Activated B cell treated with CpG ODN at 0.5 μM for 24 hours (primary cell): ENCODE measurements at regions not wholly inside any gene's neighbourhood (a gene's known extent, or its start where the extent isn't known, plus 50 kb on each side); places are given as distances from the start of the nearest gene placed in this dataset.

Source experiments
- ATAC-seq: fragments of 200-7000 bp; cut with Tn5 transposase; one replicate; pipeline ENCODE4 v1.10.0; 2021; ENCODE audit warnings: low read depth, mild to moderate bottlenecking, moderate library complexity
- CTCF ChIA-PET: fragments of 350-600 bp; sonication (Branson Sonifier 250); formaldehyde crosslinking; loops from one replicate; lab custom pipeline; 2021; ENCODE audit warnings: antibody characterized with exemption; lab: Charles Lee
- POLR2A ChIA-PET: fragments of 350-600 bp; sonication (Branson Sonifier 250); formaldehyde crosslinking; loops from one replicate; lab custom pipeline; 2021; ENCODE audit warnings: antibody characterized with exemption; lab: Charles Lee
- DNase-seq: peaks from one replicate; pipeline ENCODE4 v3.0.0; 2022
- H3K27ac Mint-ChIP-seq: one replicate; pipeline ENCODE4 v1.8.0; 2020; ENCODE audit warnings: mixed read lengths
- H3K27me3 Mint-ChIP-seq: one replicate; pipeline ENCODE4 v1.8.0; 2021; ENCODE audit warnings: mixed read lengths
- H3K36me3 Mint-ChIP-seq: one replicate; pipeline ENCODE4 v1.8.0; 2021; ENCODE audit warnings: low read depth, mixed read lengths
- H3K4me1 Mint-ChIP-seq: one replicate; pipeline ENCODE4 v1.8.0; 2021; ENCODE audit warnings: mixed read lengths
- H3K4me3 Mint-ChIP-seq: one replicate; pipeline ENCODE4 v1.8.0; 2020; ENCODE audit warnings: mild to moderate bottlenecking, mixed read lengths
- H3K9me3 Mint-ChIP-seq: one replicate; pipeline ENCODE4 v1.8.0; 2020; ENCODE audit warnings: mixed read lengths
- intact Hi-C: fragments of 100-400 bp; cut with micrococcal nuclease; formaldehyde crosslinking; loops from one replicate; pipeline ENCODE4 v1.15.1; 2024
- TF ChIP-seq, protein P1 (sequence below): fragments of 200-600 bp; IDR thresholded peaks from one replicate; pipeline ENCODE4 v1.8.0; 2022; ENCODE audit warnings: antibody characterized with exemption, mild to moderate bottlenecking

DNA sequence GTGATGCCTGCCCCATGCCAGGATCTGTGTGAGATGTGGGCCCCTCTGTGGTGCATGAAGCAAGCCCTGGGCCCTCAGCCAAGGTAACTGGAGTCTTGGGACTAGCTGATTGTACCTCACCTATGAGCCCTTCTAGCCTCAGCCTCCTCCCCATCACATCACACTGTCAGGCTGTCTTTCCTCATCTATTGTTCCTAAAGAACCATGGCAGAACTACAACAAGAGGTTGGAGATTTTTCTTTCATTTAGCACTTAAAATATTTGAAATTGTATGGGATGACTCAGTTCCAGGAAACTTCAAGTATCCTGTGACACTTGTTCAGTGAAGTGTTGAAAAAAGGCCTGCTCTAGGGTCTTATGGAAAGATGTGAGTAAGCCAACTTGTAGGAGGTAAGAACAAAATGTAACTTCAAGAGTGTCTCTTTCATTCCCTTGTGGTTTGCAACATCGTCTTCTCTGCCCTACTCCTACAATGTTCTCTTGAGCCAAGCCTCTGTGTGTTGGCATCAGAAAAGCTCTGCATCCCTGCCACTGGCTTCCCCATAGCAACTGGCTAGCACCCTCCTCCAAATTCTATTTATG, 58.7 kb upstream of the TIPARP start:
- Mint-ChIP-seq H3K9me3 (no peaks in the 10 kb centered on the region), H3K36me3 (no peaks in the 10 kb centered on the region), H3K27me3 (no peaks in the 10 kb centered on the region), H3K27ac (no peak overlapping the region), H3K4me3 (no peak overlapping the region), H3K4me1 (no peaks in the 10 kb centered on the region)
- intact Hi-C loops, result no loop called here
- TF ChIP-seq, protein P1, sequence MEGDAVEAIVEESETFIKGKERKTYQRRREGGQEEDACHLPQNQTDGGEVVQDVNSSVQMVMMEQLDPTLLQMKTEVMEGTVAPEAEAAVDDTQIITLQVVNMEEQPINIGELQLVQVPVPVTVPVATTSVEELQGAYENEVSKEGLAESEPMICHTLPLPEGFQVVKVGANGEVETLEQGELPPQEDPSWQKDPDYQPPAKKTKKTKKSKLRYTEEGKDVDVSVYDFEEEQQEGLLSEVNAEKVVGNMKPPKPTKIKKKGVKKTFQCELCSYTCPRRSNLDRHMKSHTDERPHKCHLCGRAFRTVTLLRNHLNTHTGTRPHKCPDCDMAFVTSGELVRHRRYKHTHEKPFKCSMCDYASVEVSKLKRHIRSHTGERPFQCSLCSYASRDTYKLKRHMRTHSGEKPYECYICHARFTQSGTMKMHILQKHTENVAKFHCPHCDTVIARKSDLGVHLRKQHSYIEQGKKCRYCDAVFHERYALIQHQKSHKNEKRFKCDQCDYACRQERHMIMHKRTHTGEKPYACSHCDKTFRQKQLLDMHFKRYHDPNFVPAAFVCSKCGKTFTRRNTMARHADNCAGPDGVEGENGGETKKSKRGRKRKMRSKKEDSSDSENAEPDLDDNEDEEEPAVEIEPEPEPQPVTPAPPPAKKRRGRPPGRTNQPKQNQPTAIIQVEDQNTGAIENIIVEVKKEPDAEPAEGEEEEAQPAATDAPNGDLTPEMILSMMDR, result no peak
- CTCF ChIA-PET, result no interaction called here
- ATAC-seq (no peak), DNase-seq (no peak)
- POLR2A ChIA-PET, result no interaction called here

DNA sequence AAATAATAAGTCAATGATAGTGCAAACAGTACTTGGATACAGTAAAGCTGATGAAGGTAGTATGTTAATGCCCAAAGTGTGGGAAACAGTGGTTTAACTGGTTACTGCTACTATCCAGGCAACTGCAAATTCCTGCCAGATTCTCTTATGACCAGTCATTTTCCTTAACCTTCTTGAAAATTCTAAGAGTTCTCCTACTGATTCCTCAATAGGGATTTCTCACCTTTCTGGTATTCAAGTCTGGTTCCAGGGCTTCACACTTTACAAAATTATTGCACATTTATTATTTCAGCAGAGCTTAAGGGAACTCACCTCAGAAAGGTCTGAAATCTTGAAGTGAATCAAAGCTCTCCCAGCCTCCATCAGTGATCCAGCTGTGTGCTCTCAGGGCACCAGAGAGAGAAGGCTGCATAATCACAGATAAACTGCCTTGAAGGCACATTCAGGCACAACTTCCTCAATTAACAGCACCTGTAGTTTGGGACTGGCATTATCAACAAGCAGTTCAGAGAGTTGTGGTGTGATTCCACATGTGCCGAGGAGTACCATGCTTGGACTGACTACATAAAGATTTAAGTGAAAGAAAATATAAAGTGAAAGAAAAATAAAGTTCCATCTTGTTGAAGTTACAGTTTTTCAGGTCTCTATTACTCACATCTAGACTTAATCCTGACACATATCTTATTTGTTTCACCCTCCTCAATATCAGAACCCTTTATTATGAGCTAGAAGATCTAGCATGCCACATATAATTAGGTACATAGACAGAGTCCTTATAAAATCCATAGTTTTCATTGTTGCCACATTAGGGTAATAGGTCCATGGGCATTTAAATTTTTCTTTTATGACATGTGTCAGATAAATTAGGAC, 59.5 kb upstream of the TIPARP start:
- TF ChIP-seq, protein P1, result no peak
- ATAC-seq, result no peak
- H3K27me3 Mint-ChIP-seq, result no peaks in the 10 kb centered on the region
- H3K4me1 Mint-ChIP-seq, result no peaks in the 10 kb centered on the region
- H3K27ac Mint-ChIP-seq, result no peak overlapping the region
- H3K4me3 Mint-ChIP-seq, result no peak overlapping the region
- no peaks in the 10 kb centered on the region for H3K9me3 Mint-ChIP-seq
- ChIA-PET POLR2A (no interaction called here), CTCF (no interaction called here)
- H3K36me3 Mint-ChIP-seq, result no peaks in the 10 kb centered on the region
- intact Hi-C loops, result no loop called here
- DNase-seq, result no peak

DNA sequence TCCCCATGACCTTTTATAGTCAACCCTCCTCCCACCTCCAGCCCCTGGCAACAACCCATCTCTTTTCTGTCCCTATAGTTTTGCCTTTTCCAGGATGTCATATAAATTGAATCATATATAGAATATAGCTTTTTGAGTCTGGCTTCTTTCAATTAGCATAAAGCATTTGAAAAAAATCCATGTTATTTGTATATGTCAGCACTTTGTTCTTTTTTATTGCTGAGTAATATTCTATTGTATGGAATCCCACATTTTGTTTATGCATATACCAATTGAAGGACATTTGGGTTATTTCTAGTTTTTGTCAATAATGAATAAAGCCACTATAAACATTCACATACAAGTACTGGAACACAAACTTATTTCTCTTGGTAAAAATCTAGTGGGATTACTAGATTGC, 58.0 kb upstream of the SSR3 start:
- intact Hi-C loops, result no loop called here
- no peak overlapping the region for H3K4me3 Mint-ChIP-seq
- H3K27ac Mint-ChIP-seq, result no peak overlapping the region
- no peaks in the 10 kb centered on the region for H3K27me3 Mint-ChIP-seq
- no peak for ATAC-seq
- no peaks in the 10 kb centered on the region for H3K36me3 Mint-ChIP-seq
- H3K4me1 Mint-ChIP-seq, result no peaks in the 10 kb centered on the region
- ChIA-PET CTCF (no interaction called here), POLR2A (no interaction called here)
- no peaks in the 10 kb centered on the region for H3K9me3 Mint-ChIP-seq
- TF ChIP-seq, protein P1, result no peak
- no peak for DNase-seq

DNA sequence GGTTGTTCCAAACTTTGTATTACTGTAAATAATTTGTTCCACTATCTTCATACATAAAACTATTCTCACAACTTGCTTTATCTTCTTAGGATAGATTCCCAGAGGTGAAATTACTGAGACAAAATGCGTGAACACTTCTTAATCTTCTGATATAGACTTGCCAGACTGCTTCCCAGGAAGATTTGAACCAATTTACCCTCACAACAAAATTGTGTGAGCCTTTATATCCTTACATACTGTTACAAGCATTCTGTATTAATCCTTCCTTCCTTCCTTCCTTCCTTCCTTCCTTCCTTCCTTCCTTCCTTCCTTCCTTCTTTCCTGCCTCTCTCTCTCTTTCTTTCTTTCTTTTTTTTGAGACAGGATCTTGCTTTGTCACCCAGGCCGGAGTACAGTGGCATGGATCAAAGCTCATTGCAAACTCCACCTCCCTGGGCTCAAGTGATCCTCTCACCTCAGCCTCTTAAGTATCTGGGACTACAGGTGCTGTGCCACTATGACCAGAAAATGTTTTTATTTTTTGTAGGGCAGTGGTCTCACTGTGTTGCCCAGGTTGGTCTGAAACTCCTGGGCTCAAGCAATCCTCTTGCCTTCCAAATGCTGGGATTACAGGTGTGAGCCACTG, 57.1 kb upstream of the SSR3 start:
- ChIA-PET CTCF (no interaction called here), POLR2A (no interaction called here)
- intact Hi-C loops, result no loop called here
- ATAC-seq (no peak), DNase-seq (no peak)
- H3K4me3 Mint-ChIP-seq, result no peak overlapping the region
- H3K36me3 Mint-ChIP-seq, result no peaks in the 10 kb centered on the region
- no peaks in the 10 kb centered on the region for H3K27me3 Mint-ChIP-seq
- H3K4me1 Mint-ChIP-seq, result peaks cover 1% of the 10 kb centered on the region
- H3K27ac Mint-ChIP-seq, result no peak overlapping the region
- H3K9me3 Mint-ChIP-seq, result no peaks in the 10 kb centered on the region
- TF ChIP-seq, protein P1, result no peak

DNA sequence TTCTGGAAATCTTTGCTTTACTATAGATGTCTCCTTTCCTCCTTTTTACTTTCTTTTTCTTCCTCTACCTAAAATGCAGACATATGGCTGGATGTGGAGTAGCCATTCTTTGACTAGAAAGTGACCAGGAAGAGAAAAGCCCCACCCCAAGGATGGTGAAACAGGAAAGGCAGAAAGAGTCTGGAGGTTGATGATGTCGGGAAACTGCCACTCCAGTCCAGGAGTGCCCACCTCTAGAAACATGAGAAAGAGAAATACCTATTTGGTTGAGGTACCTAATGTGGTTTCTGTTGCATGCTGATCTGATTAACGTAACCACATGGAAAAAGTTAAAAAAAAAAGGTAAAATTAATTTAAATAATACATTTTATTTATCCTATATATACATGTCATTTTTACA, 55.2 kb upstream of the SSR3 start:
- peaks cover 8% of the 10 kb centered on the region for H3K27me3 Mint-ChIP-seq

More for the DNA sequence above, 55.2 kb upstream of the SSR3 start:
- CTCF ChIA-PET, result no interaction called here
- no peak for DNase-seq
- Mint-ChIP-seq H3K4me3 (no peak overlapping the region), H3K4me1 (peaks cover 12% of the 10 kb centered on the region), H3K9me3 (no peaks in the 10 kb centered on the region), H3K27ac (no peak overlapping the region), H3K36me3 (no peaks in the 10 kb centered on the region)
- intact Hi-C loops, result no loop called here
- POLR2A ChIA-PET, result no interaction called here
- no peak for ATAC-seq
- TF ChIP-seq, protein P1, result no peak
